Hepatocyte (in vitro differentiated cells): ENCODE measurements at regions not wholly inside any gene's neighbourhood (a gene's known extent, or its start where the extent isn't known, plus 50 kb on each side); places are given as distances from the start of the nearest gene placed in this dataset.

Experiments used
- DNase-seq: peaks from one replicate; pipeline ENCODE4 v3.0.0-alpha.2; 2016; ENCODE audit warnings: low spot score
- H2AFZ ChIP-seq: fragments of 200-600 bp; sonication (generic); 2 replicates; pipeline ENCODE4 v1.6.0; 2016; ENCODE audit warnings: antibody characterized with exemption, mild to moderate bottlenecking
- H3K27ac ChIP-seq: fragments of 200-600 bp; sonication (generic); 2 replicates; pipeline ENCODE4 v1.5.1; 2016; ENCODE audit warnings: mild to moderate bottlenecking
- H3K27me3 ChIP-seq: fragments of 200-600 bp; sonication (generic); 2 replicates; pipeline ENCODE4 v1.6.1; 2016
- H3K36me3 ChIP-seq: fragments of 200-600 bp; sonication (generic); replicated peaks from 2 replicates; pipeline ENCODE4 v1.5.1; 2016; ENCODE audit warnings: low read depth; ENCODE audit not compliant: insufficient read depth
- H3K4me1 ChIP-seq: fragments of 200-600 bp; sonication (generic); 2 replicates; pipeline ENCODE4 v1.5.1; 2016; ENCODE audit warnings: mild to moderate bottlenecking, moderate library complexity; ENCODE audit not compliant: insufficient read depth
- H3K4me2 ChIP-seq: fragments of 200-600 bp; sonication (generic); 2 replicates; pipeline ENCODE4 v1.6.0; 2016
- H3K4me3 ChIP-seq: fragments of 200-600 bp; sonication (generic); 2 replicates; pipeline ENCODE4 v1.5.1; 2016; ENCODE audit warnings: mild to moderate bottlenecking
- H3K79me2 ChIP-seq: fragments of 200-600 bp; sonication (generic); 2 replicates; pipeline ENCODE4 v1.6.0; 2017; ENCODE audit warnings: mild to moderate bottlenecking
- H3K9me2 ChIP-seq: fragments of 200-600 bp; sonication (generic); replicated peaks from 2 replicates; pipeline ENCODE4 v1.6.0; 2017; ENCODE audit warnings: mild to moderate bottlenecking; ENCODE audit not compliant: insufficient read depth
- H3K9me3 ChIP-seq: fragments of 200-600 bp; sonication (generic); 2 replicates; pipeline ENCODE4 v1.5.1; 2016; ENCODE audit warnings: low read depth, mild to moderate bottlenecking
- H4K20me1 ChIP-seq: fragments of 200-600 bp; sonication (generic); 2 replicates; pipeline ENCODE4 v1.6.0; 2016; ENCODE audit warnings: mild to moderate bottlenecking; ENCODE audit not compliant: insufficient read depth, poor library complexity, severe bottlenecking
- EZH2 ChIP-seq: fragments of 200-600 bp; sonication (generic); IDR thresholded peaks from 2 replicates; pipeline ENCODE4 v1.6.1; 2016; ENCODE audit warnings: antibody characterized with exemption, mild to moderate bottlenecking, borderline replicate concordance
- EZH2phosphoT487 ChIP-seq: fragments of 200-600 bp; sonication (generic); IDR thresholded peaks from one replicate; pipeline ENCODE4 v1.6.1; 2018; ENCODE audit warnings: antibody characterized with exemption, mild to moderate bottlenecking, low read depth, moderate library complexity; ENCODE audit not compliant: unreplicated experiment, severe bottlenecking
- WGBS: methylation state at CpG from one replicate; pipeline ENCODE4 v1.1.6; 2016; ENCODE audit warnings: low lambda C conversion rate; ENCODE audit errors: missing lambda C conversion rate; 5-methylcytosine and 5-hydroxymethylcytosine counted together
- TF ChIP-seq, protein P1 (sequence below): fragments of 200-600 bp; sonication (generic); IDR thresholded peaks from 2 replicates; pipeline ENCODE4 v1.5.1; 2016; ENCODE audit warnings: antibody characterized with exemption, mild to moderate bottlenecking; ENCODE audit not compliant: poor library complexity

DNA sequence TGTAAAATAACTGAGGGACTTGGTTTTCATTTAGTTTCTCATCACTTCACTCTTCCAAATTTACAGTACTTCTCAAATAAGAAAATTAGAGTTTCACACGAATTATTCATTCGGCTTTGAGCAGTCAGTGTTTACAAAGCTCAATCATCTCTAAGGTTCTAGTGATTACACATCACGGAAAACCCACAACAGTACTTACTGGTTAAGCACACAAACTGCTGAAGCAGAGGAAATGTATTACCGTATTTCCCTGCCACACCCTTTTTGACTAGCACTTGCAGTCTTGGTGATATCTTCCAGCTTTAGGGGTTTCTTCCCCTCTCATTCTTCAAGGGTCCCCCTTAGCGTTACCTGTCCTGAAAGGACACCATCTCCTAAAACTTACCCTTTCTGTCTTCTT is 164.8 kb upstream of the CDIN1 start:
- Histone ChIP-seq H3K9me3 (no peaks in the 10 kb centered on the region), H3K79me2 (no peaks in the 10 kb centered on the region), H3K4me2 (no peak overlapping the region), H3K4me1 (no peaks in the 10 kb centered on the region), H3K27me3 (no peaks in the 10 kb centered on the region), H2AFZ (no peak overlapping the region), H4K20me1 (no peaks in the 10 kb centered on the region), H3K9me2 (no peaks in the 10 kb centered on the region), H3K4me3 (no peak overlapping the region), H3K27ac (no peak overlapping the region), H3K36me3 (no peaks in the 10 kb centered on the region)
- whole genome bisulfite sequencing = 74% methylated on average over 5 of the region's 5 CpGs
- DNase-seq = no peak
- TF ChIP-seq EZH2 = no peak
- no peak for TF ChIP-seq EZH2phosphoT487
- TF ChIP-seq, protein P1, sequence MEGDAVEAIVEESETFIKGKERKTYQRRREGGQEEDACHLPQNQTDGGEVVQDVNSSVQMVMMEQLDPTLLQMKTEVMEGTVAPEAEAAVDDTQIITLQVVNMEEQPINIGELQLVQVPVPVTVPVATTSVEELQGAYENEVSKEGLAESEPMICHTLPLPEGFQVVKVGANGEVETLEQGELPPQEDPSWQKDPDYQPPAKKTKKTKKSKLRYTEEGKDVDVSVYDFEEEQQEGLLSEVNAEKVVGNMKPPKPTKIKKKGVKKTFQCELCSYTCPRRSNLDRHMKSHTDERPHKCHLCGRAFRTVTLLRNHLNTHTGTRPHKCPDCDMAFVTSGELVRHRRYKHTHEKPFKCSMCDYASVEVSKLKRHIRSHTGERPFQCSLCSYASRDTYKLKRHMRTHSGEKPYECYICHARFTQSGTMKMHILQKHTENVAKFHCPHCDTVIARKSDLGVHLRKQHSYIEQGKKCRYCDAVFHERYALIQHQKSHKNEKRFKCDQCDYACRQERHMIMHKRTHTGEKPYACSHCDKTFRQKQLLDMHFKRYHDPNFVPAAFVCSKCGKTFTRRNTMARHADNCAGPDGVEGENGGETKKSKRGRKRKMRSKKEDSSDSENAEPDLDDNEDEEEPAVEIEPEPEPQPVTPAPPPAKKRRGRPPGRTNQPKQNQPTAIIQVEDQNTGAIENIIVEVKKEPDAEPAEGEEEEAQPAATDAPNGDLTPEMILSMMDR = no peak

DNA sequence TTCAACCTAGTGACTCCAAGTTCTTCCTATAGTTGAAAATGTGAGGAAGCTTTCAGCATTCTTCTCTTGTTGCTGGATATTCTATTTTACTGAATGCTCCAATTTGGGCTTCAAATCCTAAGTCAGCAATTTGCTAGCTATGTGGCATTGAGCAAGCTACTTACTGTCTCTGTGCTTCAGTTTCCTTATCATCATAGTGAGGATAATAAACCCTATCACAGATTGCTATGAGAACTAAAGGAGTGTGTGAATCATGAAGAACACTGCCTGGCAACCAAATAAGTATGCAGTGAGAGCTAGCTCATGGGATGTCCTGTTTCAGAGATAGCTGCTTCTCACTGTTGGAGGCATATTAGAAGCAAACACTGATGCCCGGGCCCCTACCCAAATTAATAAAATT is 163.8 kb upstream of the CDIN1 start:
- Histone ChIP-seq H3K4me1 (no peaks in the 10 kb centered on the region), H3K36me3 (no peaks in the 10 kb centered on the region), H3K9me3 (no peaks in the 10 kb centered on the region), H3K4me3 (no peak overlapping the region), H3K79me2 (no peaks in the 10 kb centered on the region), H4K20me1 (no peaks in the 10 kb centered on the region), H3K9me2 (no peaks in the 10 kb centered on the region), H3K4me2 (no peak overlapping the region), H3K27ac (peak overlapping the region; percentile 53), H2AFZ (peak overlapping the region; percentile 43), H3K27me3 (no peaks in the 10 kb centered on the region)
- 79% methylated on average over 1 of the region's 1 CpG for WGBS
- TF ChIP-seq, protein P1 = no peak
- no peak for TF ChIP-seq EZH2
- no peak for TF ChIP-seq EZH2phosphoT487
- peak; percentile 48 for DNase-seq

DNA sequence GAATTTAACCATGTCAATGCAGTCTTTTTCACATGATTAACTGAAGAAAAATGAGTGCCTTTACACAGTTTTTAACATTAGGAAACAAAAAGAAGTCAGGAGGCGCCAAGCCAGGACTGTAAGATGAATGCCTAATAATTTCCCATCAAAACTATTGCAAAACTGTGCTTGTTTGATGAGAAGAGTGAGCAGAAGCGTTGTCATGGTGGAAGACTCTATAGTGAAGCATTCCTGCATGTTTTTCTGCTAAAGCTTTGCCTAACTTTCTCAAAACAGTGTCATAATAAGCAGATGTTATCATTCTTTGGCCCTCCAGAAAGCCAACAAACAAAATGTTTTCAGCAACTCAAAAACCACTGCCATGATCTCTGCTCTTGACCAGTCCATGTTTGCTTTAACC is 156.8 kb upstream of the CDIN1 start:
- no peak overlapping the region for H3K4me3 ChIP-seq
- no peaks in the 10 kb centered on the region for H3K9me3 ChIP-seq
- H2AFZ ChIP-seq = no peak overlapping the region
- H3K36me3 ChIP-seq = no peaks in the 10 kb centered on the region
- no peaks in the 10 kb centered on the region for H3K9me2 ChIP-seq
- no peaks in the 10 kb centered on the region for H4K20me1 ChIP-seq
- no peak overlapping the region for H3K27ac ChIP-seq
- TF ChIP-seq EZH2phosphoT487 (no peak), EZH2 (no peak)
- TF ChIP-seq, protein P1 = no peak
- no peaks in the 10 kb centered on the region for H3K27me3 ChIP-seq
- no peak overlapping the region for H3K4me2 ChIP-seq
- WGBS = 86% methylated on average over 2 of the region's 2 CpGs
- no peaks in the 10 kb centered on the region for H3K4me1 ChIP-seq
- DNase-seq = no peak
- H3K79me2 ChIP-seq = no peaks in the 10 kb centered on the region

DNA sequence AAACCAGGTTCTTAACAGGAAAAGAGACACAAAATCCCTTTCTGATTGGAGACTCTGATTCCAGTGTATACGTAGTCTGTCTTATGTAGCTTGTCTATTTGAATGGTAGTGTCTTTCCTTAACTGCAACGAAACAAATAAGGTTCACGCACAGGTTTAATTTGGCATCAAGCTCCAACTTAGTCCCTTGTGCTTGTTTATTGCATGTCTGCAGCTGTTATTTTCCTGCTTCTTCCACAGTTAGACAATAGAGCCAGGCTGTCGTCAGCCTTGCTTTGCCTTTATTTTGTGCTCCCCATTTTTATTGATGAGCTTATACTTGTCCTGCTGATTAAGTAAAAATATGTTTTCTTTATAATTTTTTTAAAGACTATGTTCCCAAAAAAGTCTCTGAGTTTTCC is 152.7 kb upstream of the CDIN1 start:
- WGBS = 67% methylated on average over 4 of the region's 4 CpGs
- no peaks in the 10 kb centered on the region for H3K27me3 ChIP-seq
- H4K20me1 ChIP-seq = no peaks in the 10 kb centered on the region
- DNase-seq = no peak
- no peaks in the 10 kb centered on the region for H3K9me3 ChIP-seq
- TF ChIP-seq, protein P1 = no peak
- TF ChIP-seq EZH2phosphoT487 (no peak), EZH2 (no peak)
- H3K4me2 ChIP-seq = no peak overlapping the region
- no peak overlapping the region for H3K27ac ChIP-seq
- H3K9me2 ChIP-seq = no peaks in the 10 kb centered on the region
- no peaks in the 10 kb centered on the region for H3K4me1 ChIP-seq
- H2AFZ ChIP-seq = no peak overlapping the region
- no peaks in the 10 kb centered on the region for H3K36me3 ChIP-seq
- no peaks in the 10 kb centered on the region for H3K79me2 ChIP-seq
- no peak overlapping the region for H3K4me3 ChIP-seq
